Erythroblast (primary cell): ENCODE measurements at regions not wholly inside any gene's neighbourhood (a gene's known extent, or its start where the extent isn't known, plus 50 kb on each side); places are given as distances from the start of the nearest gene placed in this dataset.

Experiments
- GATA1 ChIP-seq: IDR thresholded peaks from 2 replicates; pipeline ENCODE4 v1.6.1; 2011; ENCODE audit warnings: low read depth, mild to moderate bottlenecking, control low read depth, low read length, moderate library complexity
- POLR2A ChIP-seq: IDR thresholded peaks from 2 replicates; pipeline ENCODE4 v1.6.1; 2011; ENCODE audit warnings: mild to moderate bottlenecking, low read length

DNA sequence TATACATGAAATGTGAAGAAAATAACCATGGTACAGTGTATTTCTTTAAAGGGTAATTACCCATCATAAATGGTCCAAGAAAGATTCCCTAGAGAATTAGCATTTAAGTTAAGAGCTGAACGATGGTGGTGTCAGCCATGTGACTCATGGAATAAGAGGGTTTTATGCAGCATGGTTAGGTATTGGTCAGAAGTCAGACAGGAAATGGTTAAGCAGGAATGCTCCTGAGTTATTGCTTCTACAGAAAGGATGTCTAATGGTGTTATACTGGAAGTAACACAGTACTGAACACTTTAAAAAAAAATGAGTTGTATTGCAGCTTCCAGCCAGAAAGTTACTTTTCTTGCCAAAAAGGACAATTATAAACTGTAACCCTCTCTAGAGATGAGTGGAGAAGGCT lies 72.7 kb upstream of the UBE2E3 start:
- no peak for TF ChIP-seq POLR2A
- TF ChIP-seq GATA1: no peak
